ENCODE measurements at regions not wholly inside any gene's neighbourhood (a gene's known extent, or its start where the extent isn't known, plus 50 kb on each side); places are given as distances from the start of the nearest gene placed in this dataset.

- TF ChIP-seq MEF2D (CRISPR knock-in tag; IDR thresholded peaks at IDR 0.05) (peak; percentile 93), ZNF446 (CRISPR knock-in tag; IDR thresholded peaks at IDR 0.05) (no peak), TRAFD1 (CRISPR knock-in tag; IDR thresholded peaks at IDR 0.05; ENCODE audit: borderline replicate concordance) (0 out of 2 replicates have a peak, but pooled peaks have one; percentile 17), TEAD3 (CRISPR knock-in tag; optimal IDR thresholded peaks at IDR 0.05; ENCODE audit: borderline replicate concordance) (peak; percentile 56), ARNTL (CRISPR knock-in tag; IDR thresholded peaks at IDR 0.05) (0 out of 2 replicates have a peak, but pooled peaks have one; percentile 56), NR2C2 (CRISPR knock-in tag; IDR thresholded peaks at IDR 0.05; ENCODE audit: borderline replicate concordance) (peak; percentile 74; the same call in 1 of the 2 replicates), NCOA5 (CRISPR knock-in tag; IDR thresholded peaks at IDR 0.05) (no peak), ETV5 (CRISPR knock-in tag; IDR thresholded peaks at IDR 0.05; ENCODE audit: borderline replicate concordance) (no peak; the same call in 1 of the 2 replicates), NCOR1 (IDR thresholded peaks at IDR 0.05; ENCODE audit: borderline replicate concordance, low read length) (peak; percentile 100), KDM4B (CRISPR knock-in tag; IDR thresholded peaks at IDR 0.05) (no peak), ZBED4 (CRISPR knock-in tag; IDR thresholded peaks at IDR 0.05; ENCODE audit: borderline replicate concordance) (peak; percentile 61; the same call in 1 of the 2 replicates), MTF2 (CRISPR knock-in tag; IDR thresholded peaks at IDR 0.05; ENCODE audit: borderline replicate concordance) (no peak)
- TF ChIP-seq, protein P1, sequence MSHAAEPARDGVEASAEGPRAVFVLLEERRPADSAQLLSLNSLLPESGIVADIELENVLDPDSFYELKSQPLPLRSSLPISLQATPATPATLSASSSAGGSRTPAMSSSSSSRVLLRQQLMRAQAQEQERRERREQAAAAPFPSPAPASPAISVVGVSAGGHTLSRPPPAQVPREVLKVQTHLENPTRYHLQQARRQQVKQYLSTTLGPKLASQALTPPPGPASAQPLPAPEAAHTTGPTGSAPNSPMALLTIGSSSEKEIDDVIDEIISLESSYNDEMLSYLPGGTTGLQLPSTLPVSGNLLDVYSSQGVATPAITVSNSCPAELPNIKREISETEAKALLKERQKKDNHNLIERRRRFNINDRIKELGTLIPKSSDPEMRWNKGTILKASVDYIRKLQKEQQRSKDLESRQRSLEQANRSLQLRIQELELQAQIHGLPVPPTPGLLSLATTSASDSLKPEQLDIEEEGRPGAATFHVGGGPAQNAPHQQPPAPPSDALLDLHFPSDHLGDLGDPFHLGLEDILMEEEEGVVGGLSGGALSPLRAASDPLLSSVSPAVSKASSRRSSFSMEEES (CRISPR knock-in tag; IDR thresholded peaks at IDR 0.05), result peak; percentile 75
- TF ChIP-seq, protein P2, sequence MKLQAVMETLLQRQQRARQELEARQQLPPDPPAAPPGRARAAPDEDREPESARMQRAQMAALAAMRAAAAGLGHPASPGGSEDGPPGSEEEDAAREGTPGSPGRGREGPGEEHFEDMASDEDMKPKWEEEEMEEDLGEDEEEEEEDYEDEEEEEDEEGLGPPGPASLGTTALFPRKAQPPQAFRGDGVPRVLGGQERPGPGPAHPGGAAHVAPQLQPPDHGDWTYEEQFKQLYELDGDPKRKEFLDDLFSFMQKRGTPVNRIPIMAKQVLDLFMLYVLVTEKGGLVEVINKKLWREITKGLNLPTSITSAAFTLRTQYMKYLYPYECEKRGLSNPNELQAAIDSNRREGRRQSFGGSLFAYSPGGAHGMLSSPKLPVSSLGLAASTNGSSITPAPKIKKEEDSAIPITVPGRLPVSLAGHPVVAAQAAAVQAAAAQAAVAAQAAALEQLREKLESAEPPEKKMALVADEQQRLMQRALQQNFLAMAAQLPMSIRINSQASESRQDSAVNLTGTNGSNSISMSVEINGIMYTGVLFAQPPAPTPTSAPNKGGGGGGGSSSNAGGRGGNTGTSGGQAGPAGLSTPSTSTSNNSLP (IDR thresholded peaks at IDR 0.05; ENCODE audit: low read depth, low read length), result peak; percentile 67; the same call in 1 of the 2 replicates
Measured at GRCh38 chr2:226618875-226619605, 180.6 kb downstream of the IRS1 start (continued).
